ENCODE measurements at regions not wholly inside any gene's neighbourhood (a gene's known extent, or its start where the extent isn't known, plus 50 kb on each side); places are given as distances from the start of the nearest gene placed in this dataset.

DNA sequence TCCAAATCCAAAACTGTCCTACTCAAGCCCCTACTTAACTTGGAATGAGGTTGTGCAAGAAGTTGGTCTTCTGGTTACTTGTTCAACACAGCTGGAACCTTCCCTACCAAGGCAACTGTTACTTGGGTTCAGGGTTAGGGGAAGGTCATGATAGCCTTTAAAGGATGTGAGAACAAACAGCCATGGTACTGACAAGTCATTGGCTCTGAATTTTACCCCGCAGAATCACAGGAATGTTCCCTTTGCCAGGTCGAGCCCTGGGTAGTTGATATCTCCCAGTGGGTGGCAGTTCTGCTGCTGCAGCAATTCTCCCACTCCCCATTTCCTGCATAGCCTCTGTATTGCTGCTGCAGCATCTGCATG is 396.1 kb upstream of the MPDZ start:
- ChIA-PET RAD21 (ENCODE audit: unreplicated experiment) (no interaction called here), SMC1A (ENCODE audit: uncharacterized antibody, unreplicated experiment) (no interaction called here), CTCF (no interaction called here), POLR2A (no interaction called here)
- ATAC-seq (no peak), DNase-seq (ENCODE audit: low read depth, low spot score) (no peak), FAIRE-seq (no peak)
- Histone ChIP-seq H3K27ac (ENCODE audit: control insufficient read depth, insufficient read depth) (no peak overlapping the region), H3K27me3 (replicated peaks in 1 of 2; ENCODE audit: control insufficient read depth in 2 of 2, insufficient read depth in 2 of 2, low read length in 1 of 2) (no peaks in the 10 kb centered on the region), H3K36me3 (ENCODE audit: control insufficient read depth in 2 of 2, insufficient read depth in 2 of 2, low read length in 1 of 2) (no peaks in the 10 kb centered on the region), H3K4me2 (ENCODE audit: control insufficient read depth, insufficient read depth) (no peak overlapping the region), H3K9ac (ENCODE audit: control insufficient read depth, insufficient read depth, low read length) (no peak overlapping the region), H2AFZ (ENCODE audit: control insufficient read depth, low read depth, low read length) (no peak overlapping the region), H4K20me1 (ENCODE audit: control insufficient read depth, insufficient read depth) (no peaks in the 10 kb centered on the region), H3K4me3 (no peak overlapping the region), H3K9me3 (replicated peaks; ENCODE audit: control insufficient read depth, insufficient read depth, low read length) (no peaks in the 10 kb centered on the region), H3K4me1 (ENCODE audit: control insufficient read depth, insufficient read depth, low read length) (no peaks in the 10 kb centered on the region), H3K79me2 (ENCODE audit: control insufficient read depth, insufficient read depth, low read length) (no peaks in the 10 kb centered on the region)
- intact Hi-C loops (cut with micrococcal nuclease; ENCODE audit: unreplicated experiment): no loop called here
- no TSS peak for BruUV-seq (replicated peaks)
- in situ Hi-C loops (cut with MboI): no loop called here
- 32% methylated on average over 2 of the region's 2 CpGs for WGBS (ENCODE audit: insufficient coverage, insufficient replicate concordance, low lambda C conversion rate, missing lambda C conversion rate)
- TF ChIP-seq CEBPB (IDR thresholded peaks at IDR 0.05; ENCODE audit: borderline replicate concordance in 1 of 2, low read depth in 2 of 2, low read length in 2 of 2) (no peak), HCFC1 (IDR thresholded peaks at IDR 0.05; ENCODE audit: low read length) (no peak), GATAD2B (conservative IDR thresholded peaks at IDR 0.05; ENCODE audit: low read depth) (no peak), LARP7 (IDR thresholded peaks at IDR 0.05) (no peak), POU2F2 (IDR thresholded peaks at IDR 0.05; ENCODE audit: borderline replicate concordance, low read depth, low read length) (no peak), SUZ12 (IDR thresholded peaks at IDR 0.05; ENCODE audit: unreplicated experiment) (no peak), MYB (IDR thresholded peaks at IDR 0.05; ENCODE audit: borderline replicate concordance, low read depth, low read length) (no peak), CREM (IDR thresholded peaks at IDR 0.05; ENCODE audit: low read depth) (no peak), ATF7 (IDR thresholded peaks at IDR 0.05; ENCODE audit: low read depth) (no peak), GABPA (IDR thresholded peaks at IDR 0.05; ENCODE audit: low read depth) (no peak), ZZZ3 (IDR thresholded peaks at IDR 0.05; ENCODE audit: control insufficient read depth, insufficient read length, low read depth) (no peak), NR2F1 (conservative IDR thresholded peaks at IDR 0.05) (no peak)
- TF ChIP-seq, protein P1, sequence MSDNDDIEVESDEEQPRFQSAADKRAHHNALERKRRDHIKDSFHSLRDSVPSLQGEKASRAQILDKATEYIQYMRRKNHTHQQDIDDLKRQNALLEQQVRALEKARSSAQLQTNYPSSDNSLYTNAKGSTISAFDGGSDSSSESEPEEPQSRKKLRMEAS (IDR thresholded peaks at IDR 0.05; ENCODE audit: low read depth, low read length): no peak
